ENCODE measurements at regions not wholly inside any gene's neighbourhood (a gene's known extent, or its start where the extent isn't known, plus 50 kb on each side); places are given as distances from the start of the nearest gene placed in this dataset.

DNA sequence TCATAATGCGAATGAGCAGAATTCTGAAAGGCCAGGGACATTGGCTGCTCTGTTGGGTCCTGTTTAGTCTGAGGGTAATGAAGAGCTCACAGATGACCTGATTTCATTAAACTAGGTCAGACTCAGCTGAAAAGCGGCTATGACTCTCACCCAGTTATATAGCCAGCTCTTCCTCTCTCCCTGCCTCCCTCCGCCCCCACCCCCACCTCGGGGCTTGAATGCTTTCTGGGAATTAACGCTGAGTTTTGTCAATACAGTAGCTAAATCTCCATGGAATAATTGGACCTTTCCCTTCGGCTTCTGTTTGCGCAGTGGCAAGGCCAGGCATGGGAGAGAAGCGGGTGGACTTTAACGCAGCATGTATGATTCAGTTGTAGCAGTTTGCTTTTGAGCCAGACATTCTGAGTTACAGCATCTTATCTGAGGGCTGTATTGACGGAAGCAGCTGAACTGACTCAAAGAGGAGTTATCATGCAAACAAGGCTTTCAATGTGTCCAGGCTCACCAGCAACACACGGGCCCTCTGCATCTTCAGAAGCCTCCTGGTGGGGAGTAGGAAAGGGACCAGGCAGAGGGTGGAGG, 110.6 kb downstream of the MYCN start:
- DNase-seq (ENCODE audit: low spot score): no peak
- no peak for ATAC-seq
- intact Hi-C loops (cut with DNase I): no loop called here

GRCh38 chr2:16050261-16050907, 110.0 kb downstream of the MYCN start:
- no peak for ATAC-seq
- intact Hi-C loops (cut with DNase I): no loop called here
- no peak for DNase-seq (ENCODE audit: low spot score)

DNA sequence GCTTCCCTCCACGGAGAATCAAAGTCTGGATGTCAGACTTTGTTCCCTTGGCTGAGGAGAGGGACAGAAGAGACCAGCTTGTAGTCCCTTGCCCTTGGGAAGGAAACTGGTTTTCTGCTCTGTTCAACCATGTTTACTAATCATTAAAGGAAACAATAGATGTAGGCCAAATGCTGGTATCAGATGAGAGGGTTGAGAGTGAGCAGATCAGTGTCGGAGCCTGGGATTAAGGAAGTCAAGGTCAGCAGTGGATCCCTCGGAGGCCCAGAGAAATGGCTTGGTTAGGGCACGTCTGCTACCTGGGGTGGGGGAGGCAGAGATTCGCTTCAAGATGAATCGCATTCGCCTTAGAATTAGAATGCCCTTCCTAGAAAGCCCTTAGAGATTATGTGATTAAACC, 109.1 kb downstream of the MYCN start:
- ATAC-seq: no peak
- intact Hi-C loops (cut with DNase I): no loop called here
- no peak for DNase-seq (ENCODE audit: low spot score)

DNA sequence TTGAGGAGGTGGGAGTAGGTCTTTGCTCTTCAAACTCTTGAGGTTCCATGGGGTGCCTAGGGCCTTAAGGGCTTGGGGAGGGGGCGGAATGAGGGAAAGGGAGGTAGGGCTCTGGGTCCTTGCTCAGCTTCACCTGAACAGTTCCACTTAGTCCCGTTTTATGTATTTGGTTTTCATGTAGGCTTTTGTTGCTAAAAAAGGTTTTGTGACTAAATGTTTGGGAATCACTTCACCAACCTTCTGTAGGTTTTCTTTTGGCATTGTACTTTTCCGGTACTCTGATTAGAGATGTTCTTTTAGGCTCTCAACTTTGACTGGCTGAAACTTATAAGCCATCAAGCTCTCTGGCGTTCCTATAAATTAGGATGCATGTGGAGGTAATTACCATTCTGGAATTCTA, 108.1 kb downstream of the MYCN start:
- DNase-seq (ENCODE audit: low spot score) (no peak), ATAC-seq (no peak)
- intact Hi-C loops (cut with DNase I): no loop called here

DNA sequence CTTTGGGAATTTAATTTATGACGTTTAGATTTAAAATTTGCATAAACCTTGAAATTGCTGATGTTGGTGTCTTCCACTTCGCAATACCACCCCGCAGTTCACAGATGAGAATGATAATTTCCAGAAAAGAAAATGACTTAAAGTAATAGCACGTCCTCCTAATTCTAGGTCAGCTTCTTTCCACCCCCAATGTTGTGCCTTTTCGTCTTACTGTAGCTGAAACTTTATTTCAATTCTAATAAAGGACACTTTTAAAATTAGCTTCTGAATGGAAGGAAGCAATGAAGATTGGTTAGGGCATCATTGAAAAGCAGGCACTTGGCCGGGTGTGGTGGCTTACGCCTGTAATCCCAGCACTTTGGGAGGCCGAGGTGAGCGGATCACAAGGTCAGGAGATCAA, 107.4 kb downstream of the MYCN start:
- DNase-seq (ENCODE audit: low spot score) (no peak), ATAC-seq (no peak)
- intact Hi-C loops (cut with DNase I): no loop called here

GRCh38 chr2:16046649-16047048, 106.3 kb downstream of the MYCN start:
- ATAC-seq (no peak), DNase-seq (ENCODE audit: low spot score) (no peak)
- intact Hi-C loops (cut with DNase I): no loop called here

DNA sequence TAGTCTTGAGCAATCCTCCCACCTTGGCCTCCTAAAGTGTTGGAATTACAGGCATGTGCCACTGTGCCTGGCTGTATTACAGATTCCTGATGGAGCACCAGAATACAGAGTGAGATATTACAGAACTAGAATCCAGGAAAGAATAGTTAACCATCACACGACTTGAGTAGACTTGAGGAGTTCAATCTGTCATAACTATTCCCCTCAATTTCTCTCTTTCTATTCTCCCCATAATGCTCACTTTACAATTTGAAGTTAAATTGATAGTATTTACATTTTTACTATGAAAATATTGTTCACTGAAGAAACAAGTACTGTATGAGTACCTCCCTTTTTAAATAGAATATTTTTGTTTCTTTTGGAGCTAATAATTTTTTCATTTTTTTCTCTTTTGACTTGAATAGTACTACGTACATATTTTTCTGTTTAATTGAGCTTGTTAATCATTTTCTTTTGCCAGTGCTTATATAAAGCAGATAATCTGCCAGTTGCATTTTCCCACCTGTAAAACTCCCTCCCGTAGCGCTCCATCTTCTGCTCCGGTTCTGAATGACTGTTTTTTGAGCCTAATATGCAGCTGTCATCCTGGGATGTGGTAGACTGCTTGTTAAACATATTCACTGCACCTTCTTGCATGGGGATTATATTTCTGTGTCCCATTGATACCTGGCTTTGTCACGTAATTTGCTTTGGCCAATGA, 105.5 kb downstream of the MYCN start:
- DNase-seq (ENCODE audit: low spot score) (no peak), ATAC-seq (no peak)
- intact Hi-C loops (cut with DNase I): no loop called here

DNA sequence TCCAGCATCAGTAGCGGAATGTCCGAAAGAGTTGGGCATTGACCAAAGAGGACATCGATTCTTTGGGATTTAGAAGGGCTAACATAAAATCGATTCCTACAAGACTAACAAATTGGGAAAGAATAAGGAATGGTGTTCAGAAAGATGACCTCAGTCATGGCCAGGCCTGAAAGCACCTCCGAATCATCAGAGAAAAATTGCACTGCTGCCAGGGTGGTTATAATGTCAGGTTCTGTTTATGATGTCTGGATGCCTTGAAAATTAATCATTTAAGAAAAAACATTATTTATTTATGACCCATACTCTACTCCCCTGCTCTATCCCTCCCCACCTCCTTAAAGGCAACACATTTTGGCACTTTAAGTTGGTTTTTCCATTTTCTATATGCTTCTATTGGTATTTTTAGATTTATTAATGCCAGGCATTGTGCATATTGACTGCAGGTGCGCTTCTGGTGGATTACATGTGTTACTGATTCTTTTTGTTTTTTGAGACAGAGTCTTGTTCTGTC, 104.7 kb downstream of the MYCN start:
- intact Hi-C loops (cut with DNase I): no loop called here

DNA sequence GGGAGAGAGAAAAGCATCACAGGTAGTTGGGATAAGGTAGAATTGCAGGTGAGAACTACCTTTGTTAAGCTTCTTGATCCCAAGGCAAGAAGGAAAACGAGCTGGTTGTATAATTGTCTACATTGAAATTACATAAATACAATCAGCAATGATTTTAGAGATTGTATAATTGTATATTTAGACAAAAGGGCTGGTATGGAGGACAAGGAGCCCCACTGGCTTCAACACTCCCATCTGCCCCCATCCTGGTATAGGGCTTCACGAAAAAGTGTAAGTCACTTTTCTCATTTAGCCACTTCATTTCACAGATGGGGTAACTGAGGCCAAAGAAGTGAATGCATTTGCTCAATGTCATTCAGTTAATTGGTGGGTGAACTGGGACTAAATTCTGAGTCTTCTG, 103.3 kb downstream of the MYCN start:
- DNase-seq (ENCODE audit: low spot score): no peak
- no peak for ATAC-seq
- intact Hi-C loops (cut with DNase I): no loop called here

More for the DNA sequence above, 104.7 kb downstream of the MYCN start:
- DNase-seq (ENCODE audit: low spot score) (no peak), ATAC-seq (no peak)

DNA sequence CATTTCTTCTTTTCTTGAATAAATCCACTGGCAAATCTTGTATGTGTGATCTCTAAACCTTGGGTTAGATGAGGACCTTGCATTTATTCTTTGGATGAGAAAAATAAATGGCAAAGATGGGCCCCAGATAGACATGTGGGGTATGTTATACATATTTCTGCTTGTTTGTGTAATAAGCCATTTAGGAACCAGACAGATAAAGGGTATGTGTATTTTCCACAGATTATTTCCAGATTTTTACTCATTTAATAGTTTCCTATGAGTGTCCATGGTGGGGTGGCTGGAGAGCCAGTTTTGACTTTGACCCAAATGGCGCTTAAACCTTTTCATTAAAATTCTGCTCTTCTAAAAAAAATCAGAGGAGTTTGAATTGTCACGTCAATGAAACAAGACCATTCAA, 102.8 kb downstream of the MYCN start:
- ATAC-seq (no peak), DNase-seq (ENCODE audit: low spot score) (no peak)
- intact Hi-C loops (cut with DNase I): no loop called here

- ATAC-seq (no peak), DNase-seq (ENCODE audit: low spot score) (no peak)
- intact Hi-C loops (cut with DNase I): no loop called here
Measured at GRCh38 chr2:16042201-16042700, 101.9 kb downstream of the MYCN start.

DNA sequence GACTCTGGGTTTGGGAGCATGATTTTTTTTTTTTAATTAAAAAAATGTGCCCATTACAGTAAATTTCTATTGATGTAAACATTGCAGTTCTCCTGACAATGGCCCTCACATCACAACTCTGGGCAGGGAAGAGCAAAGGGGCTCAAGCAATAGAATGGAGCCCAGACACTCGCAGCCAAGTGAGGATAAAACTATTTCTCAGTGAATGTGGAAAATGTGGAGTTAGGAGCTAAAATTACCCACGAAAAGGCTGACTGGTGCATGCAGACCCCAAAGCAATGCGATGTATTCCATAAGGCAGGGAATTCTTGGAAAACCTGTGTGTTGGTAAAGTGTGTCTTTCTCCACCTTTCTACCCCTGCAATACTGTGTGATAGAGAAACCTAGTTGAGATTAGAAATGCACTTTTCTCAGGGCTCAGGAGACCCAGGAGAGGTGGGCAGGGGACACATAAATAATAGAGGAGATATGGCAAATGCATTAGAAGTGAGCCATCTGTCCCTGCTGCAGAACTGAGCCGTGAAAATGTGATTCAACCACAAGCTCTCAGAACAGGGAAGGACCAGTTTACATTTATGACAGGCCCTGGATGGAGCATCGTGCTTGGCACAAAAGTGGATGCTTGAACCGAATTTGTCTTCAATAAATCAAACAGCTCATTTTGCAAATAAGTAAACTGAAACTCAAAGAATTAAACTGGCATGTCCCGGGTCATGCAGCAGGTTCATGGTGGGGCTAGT, 100.1 kb downstream of the MYCN start:
- DNase-seq (ENCODE audit: low spot score) (no peak), ATAC-seq (no peak)
- intact Hi-C loops (cut with DNase I): no loop called here

- DNase-seq (ENCODE audit: low spot score) (no peak), ATAC-seq (no peak)
- intact Hi-C loops (cut with DNase I): no loop called here
Measured at GRCh38 chr2:16039823-16040222, 99.5 kb downstream of the MYCN start.

DNA sequence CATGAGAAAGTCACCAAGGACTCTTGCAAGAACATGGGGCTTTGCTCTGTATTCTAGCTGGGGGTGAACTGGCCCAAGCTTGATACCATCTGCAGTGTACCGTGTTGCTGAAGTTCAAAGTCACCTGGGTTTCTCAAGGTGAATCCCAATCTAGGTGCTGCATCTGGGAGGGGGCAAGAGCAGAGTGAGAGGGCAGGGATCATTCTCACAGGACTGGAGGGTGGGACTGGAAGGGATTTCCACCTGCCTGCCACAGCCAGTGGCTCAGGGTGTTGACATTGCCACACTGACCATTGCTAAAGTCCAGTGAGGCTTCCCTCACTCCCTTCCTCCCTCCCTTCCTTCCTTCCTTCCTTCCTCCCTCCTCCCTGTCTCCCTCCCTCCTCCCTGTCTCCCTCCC, 98.7 kb downstream of the MYCN start:
- no peak for DNase-seq (ENCODE audit: low spot score)
- intact Hi-C loops (cut with DNase I): no loop called here
- no peak for ATAC-seq

DNA sequence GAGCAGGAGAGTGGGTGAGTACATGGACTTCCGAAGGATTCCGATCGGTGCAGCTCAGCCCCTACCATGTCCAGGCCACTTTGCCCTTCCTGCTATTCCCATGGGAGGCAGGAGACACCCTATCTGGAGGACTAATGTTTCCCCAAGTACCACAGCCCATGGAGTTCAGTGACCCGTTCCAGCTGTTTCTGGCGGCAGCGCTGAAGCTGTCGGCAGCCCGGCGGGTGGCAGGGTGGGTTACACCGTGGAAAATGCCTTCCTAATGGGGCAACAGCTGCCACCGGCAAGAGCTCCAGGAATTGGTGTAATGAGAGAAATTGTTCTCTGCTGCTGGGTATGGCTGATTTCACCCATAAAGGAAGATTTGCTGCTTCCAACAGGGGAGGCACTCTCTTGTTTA, 98.3 kb downstream of the MYCN start:
- DNase-seq (ENCODE audit: low spot score): no peak
- ATAC-seq: no peak
- intact Hi-C loops (cut with DNase I): no loop called here

DNA sequence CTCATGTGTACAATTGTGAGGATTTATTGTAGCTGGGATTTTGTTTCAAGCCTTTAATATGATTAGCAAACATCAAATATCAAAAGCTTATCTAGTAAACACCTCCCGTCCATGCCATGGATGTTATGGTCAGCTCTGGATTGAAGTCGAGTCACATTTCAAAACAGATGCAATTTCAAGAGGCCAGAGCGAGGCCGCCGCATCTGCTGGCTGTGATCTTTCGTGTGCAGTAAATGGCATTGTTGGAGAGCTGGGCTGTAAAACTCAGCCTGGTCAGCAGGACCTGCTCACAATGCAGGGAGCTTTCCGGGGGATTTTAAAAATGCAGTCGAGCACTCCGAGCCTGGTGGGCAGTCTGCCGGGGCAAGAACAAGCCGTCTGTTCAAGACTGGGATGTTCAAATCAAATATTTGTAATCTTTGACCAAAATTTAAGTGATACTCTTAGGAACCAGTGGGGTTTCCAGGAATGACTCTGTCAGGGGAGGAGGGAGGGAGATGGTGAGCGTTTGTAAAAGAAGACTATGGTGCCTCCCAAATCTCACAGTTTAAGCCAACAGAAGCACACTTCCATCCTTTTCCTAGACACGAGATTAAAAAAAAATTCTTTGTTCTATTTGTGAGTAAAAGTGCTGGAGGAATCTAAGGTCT, 97.6 kb downstream of the MYCN start:
- ATAC-seq (no peak), DNase-seq (ENCODE audit: low spot score) (no peak)
- intact Hi-C loops (cut with DNase I): no loop called here

DNA sequence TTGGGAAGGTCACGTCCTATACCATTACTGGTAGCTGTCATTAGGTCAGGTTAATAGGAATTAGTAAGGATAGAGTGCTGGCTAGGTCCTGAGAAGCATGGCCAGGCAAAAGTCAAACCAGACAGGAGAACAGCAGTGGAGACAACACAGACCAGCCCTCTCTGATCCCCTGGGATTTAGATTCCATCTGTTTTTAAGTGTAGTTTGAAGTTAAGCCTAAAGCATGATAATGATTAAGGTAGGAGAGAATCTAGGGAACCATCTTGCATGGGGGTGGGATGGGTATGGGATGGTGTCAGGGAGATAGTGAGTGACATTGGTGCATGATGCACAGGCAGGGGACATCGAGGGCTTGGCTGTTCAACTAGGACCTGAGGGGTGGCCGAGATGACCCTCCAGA, 96.6 kb downstream of the MYCN start:
- ATAC-seq (no peak), DNase-seq (ENCODE audit: low spot score) (no peak)
- intact Hi-C loops (cut with DNase I): no loop called here

- no peak for DNase-seq (ENCODE audit: low spot score)
- ATAC-seq: no peak
- intact Hi-C loops (cut with DNase I): no loop called here
Measured at GRCh38 chr2:16035747-16036745, 95.7 kb downstream of the MYCN start.
